ENCODE measurements at regions not wholly inside any gene's neighbourhood (a gene's known extent, or its start where the extent isn't known, plus 50 kb on each side); places are given as distances from the start of the nearest gene placed in this dataset.

DNA sequence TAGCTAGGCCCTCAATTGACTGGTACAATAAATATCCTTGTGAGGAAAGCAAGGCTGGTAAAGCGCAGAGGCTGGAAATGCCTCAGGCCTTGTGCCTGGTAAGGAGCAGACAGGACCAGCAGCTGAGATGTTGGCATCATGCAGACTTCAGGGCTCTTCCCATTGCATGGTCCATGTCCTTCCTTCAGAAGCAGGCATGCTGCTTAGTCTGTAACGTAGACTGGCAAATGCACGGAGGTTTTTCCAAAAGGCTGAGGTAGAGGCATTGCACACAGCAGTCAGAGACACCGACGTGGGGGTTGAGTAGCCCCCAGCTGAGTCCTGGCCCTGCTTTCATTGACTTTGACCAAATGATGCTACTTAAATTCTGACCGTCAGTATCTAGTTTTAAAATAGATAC is 87.1 kb downstream of the ADRB2 start:
- no peak for DNase-seq (ENCODE audit: low read depth)

GRCh38 chr5:148913985-148914431 is 87.6 kb downstream of the ADRB2 start:
- DNase-seq (ENCODE audit: low read depth), result peak; percentile 98

DNA sequence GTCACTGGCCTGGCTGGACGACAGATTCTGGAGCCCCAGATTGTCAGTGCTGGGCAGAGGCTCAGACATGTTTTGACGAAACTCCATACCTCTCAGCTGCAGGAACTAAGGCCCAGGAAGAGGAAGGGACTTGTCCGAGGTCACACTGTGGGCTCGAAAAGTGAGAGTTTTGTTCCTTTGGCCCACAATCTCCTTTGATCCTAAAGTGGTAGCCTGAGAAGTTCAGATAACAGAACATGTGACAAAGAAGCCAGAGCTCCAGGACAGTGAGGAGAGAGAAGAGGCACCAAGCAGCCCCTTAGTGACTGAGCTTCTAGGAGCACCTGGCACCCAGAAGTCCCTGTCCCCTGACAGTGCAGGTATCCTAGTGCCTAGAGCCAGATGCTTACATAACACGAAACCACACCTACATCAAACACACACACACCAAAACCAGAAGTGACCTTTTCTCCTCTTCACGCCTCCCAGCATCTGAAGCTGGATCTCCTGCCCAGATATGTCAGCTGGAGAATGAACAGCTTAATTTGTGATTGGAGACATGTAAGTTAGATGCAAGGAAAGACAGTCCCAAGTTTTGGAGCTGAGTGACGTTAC is 88.9 kb downstream of the ADRB2 start:
- DNase-seq (ENCODE audit: low read depth), result no peak

- no peak for DNase-seq (ENCODE audit: low read depth)
Measured at GRCh38 chr5:148920646-148921288, 94.4 kb downstream of the ADRB2 start.

GRCh38 chr5:148921350-148921749 is 94.9 kb downstream of the ADRB2 start:
- DNase-seq (ENCODE audit: low read depth), result no peak

GRCh38 chr5:148922606-148923005 is 96.2 kb downstream of the ADRB2 start:
- DNase-seq (ENCODE audit: low read depth), result no peak

DNA sequence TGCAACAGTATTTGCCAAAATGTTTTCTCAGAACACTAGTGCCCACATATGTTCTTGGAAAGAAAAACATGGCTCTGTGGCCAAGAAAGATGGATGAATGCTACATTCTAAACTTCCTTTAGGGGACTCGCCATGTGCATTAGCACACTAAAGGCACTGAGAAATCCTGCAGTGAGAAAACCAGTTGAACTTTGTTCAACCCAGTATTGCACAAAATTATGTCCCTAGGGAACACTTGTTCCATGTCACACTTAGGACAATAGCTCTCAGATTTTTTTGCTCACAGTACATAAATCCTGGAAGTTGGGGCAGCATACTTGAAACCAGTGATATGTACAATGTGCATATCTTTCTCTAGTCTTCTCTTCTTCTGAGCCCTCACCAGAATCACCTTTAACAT is 96.6 kb downstream of the ADRB2 start:
- no peak for DNase-seq (ENCODE audit: low read depth)

DNA sequence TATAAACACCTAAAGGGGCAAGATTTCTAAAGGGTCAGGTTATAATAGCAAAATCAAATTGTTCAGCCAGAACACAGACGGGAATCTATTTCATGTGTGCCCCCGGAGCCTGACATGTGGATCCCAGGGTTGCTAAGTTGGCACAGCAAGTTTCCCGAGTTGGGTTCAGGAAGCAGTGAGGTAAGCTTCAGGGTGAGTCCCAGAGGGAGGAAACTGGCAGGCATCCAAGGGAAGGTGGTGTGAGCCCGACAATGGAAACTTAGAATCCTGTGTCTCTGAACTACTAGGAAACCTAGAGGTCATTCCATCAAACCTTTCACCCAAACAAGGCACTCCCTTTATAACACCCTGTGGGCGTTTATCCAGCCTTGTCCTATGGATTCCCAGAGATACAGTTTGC is 98.4 kb downstream of the ADRB2 start:
- peak; percentile 43 for DNase-seq (ENCODE audit: low read depth)

DNA sequence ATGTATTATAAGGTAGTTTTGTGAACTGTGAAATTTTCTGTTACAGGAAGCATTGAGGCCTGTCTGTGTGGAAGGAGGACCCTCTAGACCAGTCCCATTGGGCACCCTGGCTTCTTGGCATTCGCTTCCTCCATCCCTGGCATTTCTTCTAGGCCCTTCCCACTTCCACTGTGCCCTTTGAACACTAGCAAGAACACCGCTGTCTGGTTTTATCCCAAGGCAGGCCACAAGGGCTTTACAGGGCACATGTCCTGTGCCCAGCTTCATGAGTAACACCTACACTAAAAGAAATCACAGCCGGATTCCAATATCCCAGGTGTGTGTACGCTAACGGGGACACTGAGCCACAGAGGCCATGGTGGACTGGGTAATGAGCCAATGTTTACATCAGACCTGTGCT is 99.8 kb downstream of the ADRB2 start:
- DNase-seq (ENCODE audit: low read depth), result no peak

- DNase-seq (ENCODE audit: low read depth), result no peak
Measured at GRCh38 chr5:148927307-148927946, 101.0 kb downstream of the ADRB2 start.

DNA sequence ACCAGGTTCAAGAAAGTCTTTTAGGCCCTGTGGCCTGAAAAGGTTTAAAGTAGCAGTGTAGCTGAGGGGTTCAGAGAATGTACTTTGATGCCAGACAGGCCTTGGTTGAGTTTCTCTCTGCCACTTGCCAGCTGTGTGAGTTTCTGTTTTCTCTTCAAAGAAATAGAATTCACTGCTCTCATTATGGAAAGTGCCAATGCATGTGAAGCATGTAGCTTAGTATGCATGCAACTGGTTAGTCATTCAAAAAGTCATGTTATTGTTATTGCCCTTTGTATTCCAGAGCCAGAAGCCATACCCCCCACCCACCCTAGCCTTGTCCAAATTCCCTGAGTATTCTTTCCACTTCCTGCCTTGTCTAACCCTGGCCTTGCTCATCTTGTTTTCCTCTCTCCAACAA is 101.7 kb downstream of the ADRB2 start:
- no peak for DNase-seq (ENCODE audit: low read depth)

DNA sequence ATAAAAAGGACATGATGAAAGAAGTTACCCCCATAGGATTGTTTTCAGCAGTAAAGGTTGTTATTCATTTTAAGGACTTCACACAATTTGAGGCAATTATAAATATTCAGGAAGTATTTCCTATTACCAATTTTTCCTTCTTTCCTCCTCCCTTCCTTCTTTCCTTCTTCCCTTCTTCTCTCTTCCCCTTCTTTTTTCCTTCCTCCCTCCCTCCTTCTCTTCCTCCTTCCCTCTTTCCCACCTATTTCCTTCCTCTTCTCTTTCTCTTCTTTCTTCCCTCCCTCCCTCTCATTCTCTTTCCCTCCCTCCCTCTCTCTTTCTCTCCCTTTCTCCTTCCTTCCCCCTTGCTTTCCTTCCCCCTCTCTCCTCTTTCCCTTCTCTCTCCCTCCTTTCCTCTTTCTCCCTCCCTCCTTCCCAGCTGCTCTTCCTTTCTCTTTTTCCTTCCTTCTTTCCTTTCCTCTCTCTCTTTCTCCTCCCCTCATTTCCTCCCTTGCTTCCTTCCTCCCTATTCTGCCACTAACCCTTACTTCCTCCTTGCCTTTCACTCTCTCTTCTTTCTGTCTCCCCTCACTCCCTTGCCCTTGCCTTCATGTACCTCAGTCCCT is 105.1 kb downstream of the ADRB2 start:
- no peak for DNase-seq (ENCODE audit: low read depth)

DNA sequence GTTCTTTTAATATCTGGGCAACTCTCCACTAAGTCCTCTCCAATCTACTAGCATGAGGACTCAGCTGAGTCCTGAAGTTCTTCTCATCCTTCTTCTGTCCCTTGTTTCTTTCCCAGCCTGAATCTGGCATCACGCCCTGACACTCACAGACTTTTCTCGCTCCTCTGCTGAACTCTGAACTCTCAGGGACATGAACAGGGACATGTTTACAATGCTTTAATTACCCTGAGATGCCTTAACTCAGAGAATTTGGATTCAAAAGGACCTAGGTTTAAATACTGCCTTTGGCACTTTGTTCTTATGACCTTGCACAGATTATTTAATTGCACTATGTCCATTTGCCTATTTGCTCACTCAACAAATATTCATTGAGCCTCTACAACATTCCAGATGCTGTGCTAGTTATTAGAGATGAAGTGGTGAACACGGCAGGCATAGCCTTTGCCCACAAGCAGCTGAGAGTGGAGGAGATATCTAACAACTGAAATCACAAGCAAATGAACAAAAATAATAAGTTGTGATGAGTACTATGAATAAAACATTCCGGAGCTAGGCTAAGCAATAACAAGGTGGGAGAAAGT is 106.0 kb downstream of the ADRB2 start:
- DNase-seq (ENCODE audit: low read depth), result peak; percentile 36

DNA sequence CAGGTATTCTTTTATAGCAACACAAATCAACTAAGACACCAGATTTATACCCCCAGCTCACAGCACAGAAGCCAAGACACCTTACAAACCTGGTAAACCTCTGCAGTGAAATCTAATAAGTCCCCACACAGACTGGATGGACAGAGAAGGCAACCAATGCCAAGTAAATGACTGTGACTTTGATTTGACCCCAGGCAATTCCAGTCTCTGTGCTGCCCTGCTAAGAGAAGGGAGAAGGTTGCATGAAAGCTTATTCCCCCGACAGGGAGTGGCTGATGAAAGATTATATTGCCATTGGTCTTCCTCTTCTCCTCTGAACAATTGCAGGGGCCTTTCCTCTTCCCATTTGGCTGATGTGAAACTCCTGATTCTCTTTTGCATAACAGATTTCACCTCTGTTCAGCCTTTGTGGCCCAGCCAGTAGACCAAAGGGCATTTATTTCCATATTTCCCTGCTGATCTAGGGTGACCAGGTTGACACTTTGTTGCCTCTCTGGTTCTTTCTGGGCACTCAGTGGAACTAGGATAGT is 107.6 kb downstream of the ADRB2 start:
- DNase-seq (ENCODE audit: low read depth), result no peak

- DNase-seq (ENCODE audit: low read depth), result no peak
Measured at GRCh38 chr5:148934895-148935400, 108.5 kb downstream of the ADRB2 start.

DNA sequence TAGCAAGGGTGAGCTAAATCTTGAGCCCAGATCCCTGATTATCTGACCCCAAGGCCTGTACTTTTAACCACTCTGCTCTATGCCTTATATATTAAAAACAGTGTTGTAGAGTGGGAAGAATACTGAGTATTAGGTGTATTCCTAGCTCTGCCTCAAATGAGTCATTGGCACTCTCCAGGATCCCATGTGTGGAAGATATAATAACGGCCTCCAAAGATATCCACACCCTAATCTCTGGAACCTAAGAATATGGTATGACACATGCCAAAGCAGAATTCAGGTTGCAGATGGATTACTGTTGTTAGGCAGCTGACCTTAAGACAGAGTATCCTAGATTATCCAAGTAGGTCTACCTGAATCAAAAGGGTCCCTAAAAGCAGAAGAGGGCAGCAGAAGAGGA is 110.8 kb downstream of the ADRB2 start:
- peak; percentile 54 for DNase-seq (ENCODE audit: low read depth)

- no peak for DNase-seq (ENCODE audit: low read depth)
Measured at GRCh38 chr5:148937830-148938521, 111.6 kb downstream of the ADRB2 start.

DNA sequence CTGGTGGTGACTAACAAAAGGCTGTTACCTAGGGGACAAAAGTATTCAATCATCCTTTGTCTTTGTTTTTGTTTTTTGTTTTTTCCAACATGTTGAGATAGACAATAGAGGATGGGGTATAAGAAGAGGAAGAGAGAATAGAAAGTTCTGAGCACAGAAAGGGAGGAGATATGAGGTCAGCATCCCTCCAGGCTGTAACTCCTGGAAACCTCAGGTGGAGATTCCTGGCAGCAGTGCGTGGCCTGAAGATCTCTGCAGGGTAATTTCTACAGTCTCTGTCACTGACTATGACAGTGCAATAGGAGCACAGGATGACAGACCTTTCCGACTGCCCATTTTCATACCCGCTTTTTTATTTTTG is 112.1 kb downstream of the ADRB2 start:
- DNase-seq (ENCODE audit: low read depth), result peak; percentile 57

DNA sequence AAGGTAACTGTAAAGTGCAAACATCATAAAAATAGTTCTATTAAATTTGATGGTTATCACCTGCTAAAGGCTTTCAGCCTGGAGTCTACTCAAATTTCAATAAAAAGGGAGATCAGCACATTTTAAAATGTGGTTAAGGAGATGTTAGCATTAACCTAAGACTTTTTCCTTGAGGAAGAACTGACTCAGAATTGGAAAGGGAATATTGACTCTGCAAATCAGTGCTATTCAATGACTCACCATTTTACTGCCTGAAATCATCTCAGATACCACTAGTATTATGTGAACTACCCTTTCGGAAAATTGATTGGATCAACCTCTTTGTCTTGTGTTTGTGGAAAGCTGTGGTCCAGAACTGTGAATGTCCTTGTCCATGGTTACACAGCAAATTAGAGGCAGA is 113.3 kb downstream of the ADRB2 start:
- DNase-seq (ENCODE audit: low read depth), result peak; percentile 94

GRCh38 chr5:148941810-148942209 is 115.4 kb downstream of the ADRB2 start:
- no peak for DNase-seq (ENCODE audit: low read depth)

DNA sequence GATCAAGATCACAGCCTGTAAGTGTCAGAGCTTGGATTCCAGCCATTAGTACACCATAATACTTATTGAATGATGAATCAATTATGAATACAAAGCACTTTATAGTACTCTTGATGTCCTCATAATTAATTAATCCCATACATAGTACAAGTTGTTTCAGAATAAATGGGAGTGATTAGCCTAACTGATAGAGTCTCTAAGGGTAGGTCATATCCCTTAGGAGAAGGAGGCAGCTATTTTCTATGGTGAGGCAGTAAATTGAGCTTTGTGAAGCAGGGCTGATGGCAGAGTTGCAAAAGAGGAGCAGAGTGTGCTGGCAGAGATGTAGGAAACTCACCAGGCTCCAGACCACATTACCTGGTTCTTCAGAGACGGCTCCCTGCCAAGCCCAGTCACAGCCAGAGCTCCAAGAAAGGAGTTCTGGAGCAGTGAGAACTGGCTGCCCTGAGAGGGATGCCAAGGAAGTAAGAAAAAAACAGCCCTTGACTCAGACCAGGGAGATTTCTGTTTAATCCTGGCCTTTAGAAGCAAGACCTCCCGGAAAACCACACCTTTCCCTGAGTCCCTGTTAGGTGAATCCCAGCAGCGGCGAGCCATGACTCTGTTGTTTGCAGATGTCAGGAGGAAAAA is 112.9 kb downstream of the SH3TC2 start:
- DNase-seq (ENCODE audit: low read depth), result peak; percentile 81

Data from M059J (cell line).